Transverse colon (tissue), 4 donors: ENCODE measurements at regions not wholly inside any gene's neighbourhood (a gene's known extent, or its start where the extent isn't known, plus 50 kb on each side); places are given as distances from the start of the nearest gene placed in this dataset.
A peak's percentile ranks its signal among the peaks of the same experiment; 100 is the strongest.
"Not testable (repeated sequence)": the region's sequence is repeated elsewhere in the genome, so short reads cannot be mapped to it uniquely, and the experiment has no call there.

Experiments
- DNase-seq: peaks from one replicate; pipeline ENCODE4 v3.0.0-alpha.2; 2019
- H3K27ac ChIP-seq, 4 donors: fragments of 200-600 bp; sonication (generic); 2 replicates each; pipeline ENCODE4 v1.5.1; 2016 to 2018; ENCODE audit warnings: inconsistent platforms in 4 of 4
- H3K27me3 ChIP-seq: fragments of 200-600 bp; sonication (generic); 2 replicates; pipeline ENCODE4 v1.5.1; 2017; ENCODE audit warnings: inconsistent platforms
- H3K36me3 ChIP-seq, 4 donors: fragments of 200-600 bp; sonication (generic); 2 replicates each; pipeline ENCODE4 v1.5.1; 2017 to 2019; ENCODE audit warnings: inconsistent platforms in 4 of 4
- H3K4me1 ChIP-seq, 4 donors: fragments of 200-600 bp; sonication (generic); 2 replicates each; pipeline ENCODE4 v1.5.1; 2017 to 2020; ENCODE audit warnings: inconsistent platforms in 4 of 4
- H3K4me3 ChIP-seq, 4 donors: fragments of 200-600 bp; sonication (generic); 1 replicate in 1 of 4; 2 replicates in 3 of 4; pipeline versions ENCODE4 v1.5.1 to v1.6.1; 2017 to 2019; ENCODE audit warnings: inconsistent platforms in 4 of 4
- H3K9me3 ChIP-seq, 2 donors: fragments of 200-600 bp; sonication (generic); 2 replicates each; pipeline ENCODE4 v1.5.1; 2017 to 2019; ENCODE audit warnings: inconsistent platforms in 2 of 2
- CTCF ChIP-seq, 5 experiments: fragments of 200-600 bp in 3 of 5; fragments of 450-650 bp in 2 of 5; sonication (generic) in 3 of 5; IDR thresholded peaks; 1 replicate in 2 of 5; 2 replicates in 3 of 5; pipeline ENCODE4 v1.5.1; 2016 to 2017; ENCODE audit warnings: antibody characterized with exemption in 5 of 5, inconsistent platforms in 3 of 5, mild to moderate bottlenecking in 2 of 5, moderate library complexity in 1 of 5
- EP300 ChIP-seq: sonication (generic); formaldehyde crosslinking; IDR thresholded peaks from one replicate; pipeline ENCODE4 v1.6.1; 2017; ENCODE audit warnings: antibody characterized with exemption, low read depth
- POLR2A ChIP-seq: fragments of 450-650 bp; IDR thresholded peaks from one replicate; pipeline ENCODE4 v1.6.1; 2016; ENCODE audit warnings: antibody characterized with exemption, mild to moderate bottlenecking, moderate library complexity
- POLR2AphosphoS5 ChIP-seq, 3 donors: sonication (generic); formaldehyde crosslinking; IDR thresholded peaks; one replicate each; pipeline ENCODE4 v1.6.1; 2016; ENCODE audit warnings: antibody characterized with exemption in 3 of 3
- WGBS, 2 donors: methylation state at CpG; one replicate each; pipeline ENCODE4 v1.1.5; 2018; ENCODE audit warnings: low coverage in 1 of 2; 5-methylcytosine and 5-hydroxymethylcytosine counted together
- in situ Hi-C, 4 donors: fragments of 200-750 bp; cut with MboI; loops; one replicate each; pipeline versions ENCODE4 v1.15.0 to v1.15.1; 2017; ENCODE audit warnings: low sequenced_read_pairs in 3 of 4, low pct_ligation_motif_present in 1 of 4, low pct_unique_long_range_greater_than_20kb in 1 of 4
- intact Hi-C: fragments of 100-400 bp; cut with DNase I; formaldehyde crosslinking; loops from one replicate; pipeline ENCODE4 v1.15.1; 2023; ENCODE audit warnings: low total_unique reads

- H3K4me3 ChIP-seq = no peak overlapping the region
- no peaks in the 10 kb centered on the region for H3K36me3 ChIP-seq
- 86 to 96% methylated on average over 5 to 6 of the region's 6 CpGs for WGBS, 2 donors
- peak overlapping the region in 1 of 4 donors; percentile 18 for H3K27ac ChIP-seq
- in situ Hi-C loops = no loop called here
- H3K4me1 ChIP-seq = peaks cover 0 to 16% (median 11%) of the 10 kb centered on the region in 4 donors
- no peaks in the 10 kb centered on the region for H3K9me3 ChIP-seq
- H3K27me3 ChIP-seq = no peaks in the 10 kb centered on the region
- no peak for DNase-seq
- TF ChIP-seq EP300 = no peak
- peak in 1 of 3 donors; percentile 20 for TF ChIP-seq POLR2AphosphoS5 (IDR thresholded peaks at IDR 0.05)
- TF ChIP-seq CTCF (IDR thresholded peaks at IDR 0.05) = no peak
- intact Hi-C loops = no loop called here
Observed at GRCh38 chr13:33355201-33355895, 69.8 kb upstream of the STARD13 start.

- H3K4me1 ChIP-seq, H3K36me3 ChIP-seq, in situ Hi-C loops, H3K27me3 ChIP-seq, H3K27ac ChIP-seq, H3K9me3 ChIP-seq, DNase-seq, intact Hi-C loops, H3K4me3 ChIP-seq: not testable (repeated sequence)
- WGBS, 2 donors = 97% methylated on average over 9 of the region's 17 CpGs; no CpG with 5 or more reads in 1 of the 2 donors
Observed at GRCh38 chr13:33358076-33358475, 72.5 kb upstream of the STARD13 start.

GRCh38 chr13:33362986-33363727 is 77.6 kb upstream of the STARD13 start:
- Histone ChIP-seq H3K27ac (no peak overlapping the region), H3K4me1 (peaks cover 0 to 4% (median 1%) of the 10 kb centered on the region in 4 donors), H3K27me3 (no peaks in the 10 kb centered on the region), H3K4me3 (no peak overlapping the region), H3K36me3 (no peaks in the 10 kb centered on the region), H3K9me3 (no peaks in the 10 kb centered on the region)
- in situ Hi-C loops (no loop called here), intact Hi-C loops (no loop called here)
- no peak for DNase-seq
- TF ChIP-seq EP300 (no peak), CTCF (IDR thresholded peaks at IDR 0.05) (no peak), POLR2AphosphoS5 (IDR thresholded peaks at IDR 0.05) (no peak), POLR2A (no peak)
- 91 to 100% methylated on average over 2 of the region's 2 CpGs for WGBS, 2 donors

GRCh38 chr13:33364192-33364591 is 78.6 kb upstream of the STARD13 start:
- Histone ChIP-seq H3K4me1 (peaks cover 0 to 4% (median 1%) of the 10 kb centered on the region in 4 donors), H3K27me3 (no peaks in the 10 kb centered on the region), H3K36me3 (no peaks in the 10 kb centered on the region), H3K9me3 (no peaks in the 10 kb centered on the region), H3K4me3 (no peak overlapping the region), H3K27ac (no peak overlapping the region)
- WGBS, 2 donors = 89 to 91% methylated on average over 4 to 5 of the region's 5 CpGs
- in situ Hi-C loops (no loop called here), intact Hi-C loops (no loop called here)
- DNase-seq = no peak
- no peak for TF ChIP-seq EP300
- TF ChIP-seq POLR2A = no peak
- no peak for TF ChIP-seq CTCF (IDR thresholded peaks at IDR 0.05)
- no peak for TF ChIP-seq POLR2AphosphoS5 (IDR thresholded peaks at IDR 0.05)
